Stomach (tissue), 8 donors: ENCODE measurements at regions not wholly inside any gene's neighbourhood (a gene's known extent, or its start where the extent isn't known, plus 50 kb on each side); places are given as distances from the start of the nearest gene placed in this dataset.

ENCODE experiments used
- DNase-seq, 2 donors: peaks; one replicate each; pipeline versions ENCODE4 v3.0.0 to v3.0.0-alpha.2; 2013 to 2019
- H3K27ac ChIP-seq, 5 donors: fragments of 200-600 bp in 4 of 5; sonication (generic) in 4 of 5; one replicate each; pipeline ENCODE4 v1.5.1; 2013 to 2019; ENCODE audit warnings: mild to moderate bottlenecking in 1 of 5, moderate library complexity in 1 of 5
- H3K27me3 ChIP-seq, 3 donors: fragments of 200-600 bp; sonication (generic); one replicate each; pipeline ENCODE4 v1.5.1; 2017 to 2019; ENCODE audit warnings: mixed run types in 1 of 3
- H3K36me3 ChIP-seq, 4 donors: fragments of 200-600 bp; sonication (generic); 1 replicate in 3 of 4; 2 replicates in 1 of 4; pipeline ENCODE4 v1.5.1; 2016 to 2019
- H3K4me1 ChIP-seq, 4 donors: fragments of 200-600 bp; sonication (generic); one replicate each; pipeline ENCODE4 v1.5.1; 2016 to 2019
- H3K4me3 ChIP-seq, 4 donors: fragments of 200-600 bp; sonication (generic) in 3 of 4; one replicate each; pipeline ENCODE4 v1.5.1; 2016 to 2019; ENCODE audit warnings: mild to moderate bottlenecking in 1 of 4
- H3K9me3 ChIP-seq, 4 donors: fragments of 200-600 bp; sonication (generic); one replicate each; pipeline ENCODE4 v1.5.1; 2016 to 2019
- CTCF ChIP-seq, 7 experiments: fragments of 450-650 bp in 4 of 7; fragments of 200-600 bp in 3 of 7; sonication (generic) in 3 of 7; IDR thresholded peaks; one replicate each; pipeline ENCODE4 v1.5.1; 2016 to 2019; ENCODE audit warnings: antibody characterized with exemption in 7 of 7, control low read depth in 2 of 7, mild to moderate bottlenecking in 1 of 7
- EP300 ChIP-seq: sonication (generic); formaldehyde crosslinking; IDR thresholded peaks from one replicate; pipeline ENCODE4 v1.6.1; 2017; ENCODE audit warnings: antibody characterized with exemption
- POLR2A ChIP-seq, 4 donors: fragments of 450-650 bp; IDR thresholded peaks; one replicate each; pipeline ENCODE4 v1.6.1; 2016; ENCODE audit warnings: antibody characterized with exemption in 4 of 4, control low read depth in 2 of 4, mild to moderate bottlenecking in 1 of 4, moderate library complexity in 1 of 4
- POLR2AphosphoS5 ChIP-seq, 3 donors: sonication (generic); formaldehyde crosslinking; IDR thresholded peaks; one replicate each; pipeline ENCODE4 v1.6.1; 2016; ENCODE audit warnings: antibody characterized with exemption in 3 of 3
- WGBS, 5 donors: extraction: QIAGEN DNeasy Blood & Tissue Kit in 3 of 5; methylation state at CpG; one replicate each; pipeline versions ENCODE4 v1.1.5 to v1.1.7; 2013 to 2018; 5-methylcytosine and 5-hydroxymethylcytosine counted together
- intact Hi-C: fragments of 100-400 bp; cut with DNase I; formaldehyde crosslinking; loops from one replicate; pipeline ENCODE4 v1.15.1; 2023; ENCODE audit warnings: low total_unique reads
- donor health status: healthy with polysubstance abuse.
- donor health status: Bipolar disorder and iron deficiency.
- donor health status: healthy.

DNA sequence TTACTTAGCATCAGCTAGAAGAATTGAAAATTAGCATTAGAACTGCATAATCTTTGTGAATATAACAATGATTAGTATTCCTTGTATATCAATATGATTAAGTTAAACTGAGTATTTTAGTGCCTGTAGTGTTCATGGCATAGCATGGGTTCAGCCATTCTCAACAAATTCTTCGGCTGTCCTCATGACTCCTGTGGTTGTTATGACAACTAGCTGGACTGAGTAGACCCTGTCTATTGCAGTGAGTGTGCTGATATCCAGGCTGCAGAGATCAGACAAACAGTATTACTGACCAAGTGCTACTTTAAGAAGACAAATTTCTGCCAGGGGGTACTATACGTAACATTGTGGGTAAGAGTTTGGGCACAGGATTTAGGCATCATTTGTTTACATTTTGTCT is 125.9 kb downstream of the NUDT12 start:
- intact Hi-C loops, result no loop called here
- TF ChIP-seq POLR2AphosphoS5 (IDR thresholded peaks at IDR 0.05), result no peak
- TF ChIP-seq CTCF (IDR thresholded peaks at IDR 0.05), result no peak
- no peak for TF ChIP-seq POLR2A (IDR thresholded peaks at IDR 0.05)
- no peak for TF ChIP-seq EP300
- 67 to 84% (median 75%) methylated on average over 2 of the region's 2 CpGs for WGBS, 5 donors
- H3K27me3 ChIP-seq, result no peaks in the 10 kb centered on the region
- H3K9me3 ChIP-seq, result peaks cover 0 to 14% (median 6%) of the 10 kb centered on the region in 4 donors
- no peaks in the 10 kb centered on the region for H3K4me1 ChIP-seq
- no peak overlapping the region for H3K4me3 ChIP-seq
- no peak overlapping the region for H3K27ac ChIP-seq
- no peaks in the 10 kb centered on the region for H3K36me3 ChIP-seq
- DNase-seq, result no peak

- 14 to 60% (median 28%) methylated on average over 1 of the region's 1 CpG for WGBS, 5 donors
- intact Hi-C loops, result no loop called here
- Histone ChIP-seq H3K36me3 (no peaks in the 10 kb centered on the region), H3K4me1 (no peaks in the 10 kb centered on the region), H3K4me3 (no peak overlapping the region), H3K9me3 (peaks cover 0 to 14% (median 6%) of the 10 kb centered on the region in 4 donors), H3K27ac (no peak overlapping the region), H3K27me3 (no peaks in the 10 kb centered on the region)
- no peak for DNase-seq
- TF ChIP-seq POLR2AphosphoS5 (IDR thresholded peaks at IDR 0.05) (no peak), CTCF (IDR thresholded peaks at IDR 0.05) (no peak), POLR2A (IDR thresholded peaks at IDR 0.05) (no peak), EP300 (no peak)
Observed at GRCh38 chr5:103436112-103436511, 126.5 kb downstream of the NUDT12 start.

DNA sequence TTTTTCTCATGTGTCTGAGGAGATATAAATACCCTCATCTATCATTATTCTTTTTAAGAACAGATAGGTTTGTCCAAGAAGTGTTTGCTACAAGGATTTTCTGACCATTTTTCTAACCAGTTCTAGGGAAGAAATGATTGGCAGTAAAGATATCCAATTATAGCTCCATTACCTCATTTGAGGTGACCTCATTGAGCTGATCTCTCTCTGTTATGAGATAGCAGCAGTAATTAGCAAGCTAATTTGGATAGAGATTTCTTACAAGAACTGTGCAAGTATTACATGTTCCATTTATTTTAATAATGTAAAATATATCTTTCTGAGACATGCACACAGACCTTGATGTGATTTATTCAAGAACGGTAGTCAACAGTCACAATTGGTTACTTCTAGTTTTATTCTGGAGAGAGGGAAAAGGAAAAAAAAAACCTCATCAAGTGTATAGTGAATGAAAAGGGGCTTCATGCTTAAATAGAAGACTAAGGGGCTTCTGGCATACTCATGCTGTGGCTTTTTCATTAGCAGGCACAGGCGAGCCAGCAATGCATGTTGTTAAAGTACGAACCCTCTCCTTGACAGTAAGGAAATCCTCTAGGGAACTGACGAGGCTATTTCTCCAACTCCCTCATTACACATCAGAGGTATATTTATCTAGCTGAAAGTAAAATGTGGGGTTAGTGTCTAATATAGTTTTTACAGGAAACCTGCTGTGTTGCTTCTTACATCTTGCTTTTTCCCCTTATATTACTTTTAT is 127.3 kb downstream of the NUDT12 start:
- H3K4me3 ChIP-seq, result no peak overlapping the region
- H3K36me3 ChIP-seq, result no peaks in the 10 kb centered on the region
- no peaks in the 10 kb centered on the region for H3K4me1 ChIP-seq
- H3K9me3 ChIP-seq, result peaks cover 0 to 14% (median 6%) of the 10 kb centered on the region in 4 donors
- no peak overlapping the region for H3K27ac ChIP-seq
- no peaks in the 10 kb centered on the region for H3K27me3 ChIP-seq
- DNase-seq, result no peak
- WGBS, 5 donors, result 84 to 95% (median 90%) methylated on average over 4 of the region's 4 CpGs
- TF ChIP-seq POLR2A (IDR thresholded peaks at IDR 0.05) (no peak), EP300 (no peak), CTCF (IDR thresholded peaks at IDR 0.05) (no peak), POLR2AphosphoS5 (IDR thresholded peaks at IDR 0.05) (no peak)
- intact Hi-C loops, result no loop called here

DNA sequence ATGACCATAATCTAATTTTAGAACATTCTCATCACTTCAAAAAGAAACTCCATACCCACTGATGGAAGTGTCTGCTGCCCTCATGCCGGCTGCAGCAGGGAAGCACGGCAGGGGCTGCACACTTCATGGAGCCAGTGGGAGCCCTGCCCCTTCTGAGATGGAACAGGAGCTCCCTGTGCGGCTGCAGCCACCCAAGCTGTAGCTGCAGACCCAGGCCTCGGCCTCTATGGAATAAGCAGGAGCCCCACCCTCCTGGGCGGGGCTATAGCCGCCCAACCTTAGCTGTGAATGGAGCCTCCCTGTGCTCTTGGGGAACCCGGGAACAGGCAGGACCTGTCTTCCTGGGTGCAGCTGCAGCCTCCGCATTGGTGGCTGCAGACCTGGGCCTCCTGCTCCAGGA is 128.5 kb downstream of the NUDT12 start:
- H3K27me3 ChIP-seq, result no peaks in the 10 kb centered on the region
- H3K4me3 ChIP-seq, result no peak overlapping the region
- no peak for DNase-seq
- peaks cover 0 to 3% (median 2%) of the 10 kb centered on the region in 4 donors for H3K9me3 ChIP-seq
- 70 to 86% (median 82%) methylated on average over 6 to 8 of the region's 8 CpGs for WGBS, 5 donors
- TF ChIP-seq EP300 (no peak), POLR2AphosphoS5 (IDR thresholded peaks at IDR 0.05) (no peak), POLR2A (IDR thresholded peaks at IDR 0.05) (no peak), CTCF (IDR thresholded peaks at IDR 0.05) (no peak)
- H3K27ac ChIP-seq, result no peak overlapping the region
- intact Hi-C loops, result no loop called here
- no peaks in the 10 kb centered on the region for H3K36me3 ChIP-seq
- no peaks in the 10 kb centered on the region for H3K4me1 ChIP-seq
